ENCODE measurements at regions not wholly inside any gene's neighbourhood (a gene's known extent, or its start where the extent isn't known, plus 50 kb on each side); places are given as distances from the start of the nearest gene placed in this dataset.

DNA sequence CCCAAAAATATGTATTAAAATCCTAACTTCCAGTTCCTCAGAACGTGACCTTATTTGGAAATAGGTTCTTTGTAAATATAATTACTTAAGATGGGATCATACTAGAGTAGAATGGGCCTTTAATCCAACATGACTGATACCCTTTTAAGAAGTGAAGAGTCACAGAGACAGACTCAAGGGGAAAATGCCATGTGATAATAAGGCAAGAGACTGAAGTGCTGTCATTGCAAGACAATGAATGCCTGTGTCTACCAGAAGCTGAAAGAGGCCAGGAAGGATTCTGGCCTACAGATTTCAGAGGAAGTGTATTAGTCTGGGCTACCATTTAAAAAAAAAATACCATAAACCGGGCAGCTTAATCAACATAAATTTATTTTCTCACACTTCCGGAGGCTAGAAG, 85.9 kb upstream of the LRRC55 start:
- no peak overlapping the region for H3K4me3 ChIP-seq
- H3K27ac ChIP-seq (ENCODE audit: extremely low read depth, low read depth, low read length), result no peak overlapping the region
- no peak overlapping the region for H3K4me2 ChIP-seq (ENCODE audit: insufficient read depth, low read length)
- DNase-seq (ENCODE audit: extremely low read depth in 1 of 4, low spot score in 3 of 4) (no peak), ATAC-seq (no peak), FAIRE-seq (no peak)
- H3K9me1 ChIP-seq (ENCODE audit: control insufficient read depth, insufficient read depth, low read length), result no peaks in the 10 kb centered on the region
- 0% methylated on average over 3 of the region's 3 CpGs for WGBS (ENCODE audit: insufficient coverage, low coverage, missing lambda C conversion rate)
- in situ Hi-C loops (cut with MboI), result no loop called here
- H4K20me1 ChIP-seq (replicated peaks; ENCODE audit: control insufficient read depth, insufficient read depth, low read length), result no peaks in the 10 kb centered on the region
- no peaks in the 10 kb centered on the region for H3K4me1 ChIP-seq (replicated peaks in 1 of 2; ENCODE audit: control insufficient read depth in 2 of 2, insufficient read depth in 2 of 2, low read length in 2 of 2)
- CTCF ChIA-PET (ENCODE audit: low intra/inter-chr PET ratio), result no interaction called here
- H3K27me3 ChIP-seq (ENCODE audit: control insufficient read depth in 2 of 2, insufficient read depth in 2 of 2, low read length in 2 of 2), result no peaks in the 10 kb centered on the region; a peak in 2 of 5 replicates
- H3K79me2 ChIP-seq (ENCODE audit: control insufficient read depth, insufficient read depth, low read length), result no peaks in the 10 kb centered on the region
- no peak overlapping the region for H2AFZ ChIP-seq (ENCODE audit: low read depth, low read length)
- POLR2A ChIA-PET, result interaction anchor here (0.6 kb wide), 1 partner anchor 12 kb away, joined by 3 read pairs; no protein-coding TSS in a partner anchor
- no peaks in the 10 kb centered on the region for H3K36me3 ChIP-seq (ENCODE audit: control insufficient read depth, insufficient read depth, low read length)
- no peak overlapping the region for H3K9ac ChIP-seq (ENCODE audit: insufficient read depth in 1 of 2, low read depth in 2 of 2, low read length in 2 of 2)
- TF ChIP-seq ZNF354B (CRISPR knock-in tag; IDR thresholded peaks at IDR 0.05), result no peak
- TF ChIP-seq KDM1A (IDR thresholded peaks at IDR 0.05), result no peak
- TF ChIP-seq, protein P1, sequence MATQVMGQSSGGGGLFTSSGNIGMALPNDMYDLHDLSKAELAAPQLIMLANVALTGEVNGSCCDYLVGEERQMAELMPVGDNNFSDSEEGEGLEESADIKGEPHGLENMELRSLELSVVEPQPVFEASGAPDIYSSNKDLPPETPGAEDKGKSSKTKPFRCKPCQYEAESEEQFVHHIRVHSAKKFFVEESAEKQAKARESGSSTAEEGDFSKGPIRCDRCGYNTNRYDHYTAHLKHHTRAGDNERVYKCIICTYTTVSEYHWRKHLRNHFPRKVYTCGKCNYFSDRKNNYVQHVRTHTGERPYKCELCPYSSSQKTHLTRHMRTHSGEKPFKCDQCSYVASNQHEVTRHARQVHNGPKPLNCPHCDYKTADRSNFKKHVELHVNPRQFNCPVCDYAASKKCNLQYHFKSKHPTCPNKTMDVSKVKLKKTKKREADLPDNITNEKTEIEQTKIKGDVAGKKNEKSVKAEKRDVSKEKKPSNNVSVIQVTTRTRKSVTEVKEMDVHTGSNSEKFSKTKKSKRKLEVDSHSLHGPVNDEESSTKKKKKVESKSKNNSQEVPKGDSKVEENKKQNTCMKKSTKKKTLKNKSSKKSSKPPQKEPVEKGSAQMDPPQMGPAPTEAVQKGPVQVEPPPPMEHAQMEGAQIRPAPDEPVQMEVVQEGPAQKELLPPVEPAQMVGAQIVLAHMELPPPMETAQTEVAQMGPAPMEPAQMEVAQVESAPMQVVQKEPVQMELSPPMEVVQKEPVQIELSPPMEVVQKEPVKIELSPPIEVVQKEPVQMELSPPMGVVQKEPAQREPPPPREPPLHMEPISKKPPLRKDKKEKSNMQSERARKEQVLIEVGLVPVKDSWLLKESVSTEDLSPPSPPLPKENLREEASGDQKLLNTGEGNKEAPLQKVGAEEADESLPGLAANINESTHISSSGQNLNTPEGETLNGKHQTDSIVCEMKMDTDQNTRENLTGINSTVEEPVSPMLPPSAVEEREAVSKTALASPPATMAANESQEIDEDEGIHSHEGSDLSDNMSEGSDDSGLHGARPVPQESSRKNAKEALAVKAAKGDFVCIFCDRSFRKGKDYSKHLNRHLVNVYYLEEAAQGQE (IDR thresholded peaks at IDR 0.05; ENCODE audit: borderline replicate concordance), result no peak
- TF ChIP-seq, protein P1 (CRISPR knock-in tag; IDR thresholded peaks at IDR 0.05; ENCODE audit: low read depth), result no peak
- no peak for TF ChIP-seq ILF3 (IDR thresholded peaks at IDR 0.05; ENCODE audit: borderline replicate concordance)
- no peak for TF ChIP-seq FOXJ2 (tag; IDR thresholded peaks at IDR 0.05)
- TF ChIP-seq ZBTB17 (CRISPR knock-in tag; IDR thresholded peaks at IDR 0.05), result no peak
- TF ChIP-seq, protein P2, sequence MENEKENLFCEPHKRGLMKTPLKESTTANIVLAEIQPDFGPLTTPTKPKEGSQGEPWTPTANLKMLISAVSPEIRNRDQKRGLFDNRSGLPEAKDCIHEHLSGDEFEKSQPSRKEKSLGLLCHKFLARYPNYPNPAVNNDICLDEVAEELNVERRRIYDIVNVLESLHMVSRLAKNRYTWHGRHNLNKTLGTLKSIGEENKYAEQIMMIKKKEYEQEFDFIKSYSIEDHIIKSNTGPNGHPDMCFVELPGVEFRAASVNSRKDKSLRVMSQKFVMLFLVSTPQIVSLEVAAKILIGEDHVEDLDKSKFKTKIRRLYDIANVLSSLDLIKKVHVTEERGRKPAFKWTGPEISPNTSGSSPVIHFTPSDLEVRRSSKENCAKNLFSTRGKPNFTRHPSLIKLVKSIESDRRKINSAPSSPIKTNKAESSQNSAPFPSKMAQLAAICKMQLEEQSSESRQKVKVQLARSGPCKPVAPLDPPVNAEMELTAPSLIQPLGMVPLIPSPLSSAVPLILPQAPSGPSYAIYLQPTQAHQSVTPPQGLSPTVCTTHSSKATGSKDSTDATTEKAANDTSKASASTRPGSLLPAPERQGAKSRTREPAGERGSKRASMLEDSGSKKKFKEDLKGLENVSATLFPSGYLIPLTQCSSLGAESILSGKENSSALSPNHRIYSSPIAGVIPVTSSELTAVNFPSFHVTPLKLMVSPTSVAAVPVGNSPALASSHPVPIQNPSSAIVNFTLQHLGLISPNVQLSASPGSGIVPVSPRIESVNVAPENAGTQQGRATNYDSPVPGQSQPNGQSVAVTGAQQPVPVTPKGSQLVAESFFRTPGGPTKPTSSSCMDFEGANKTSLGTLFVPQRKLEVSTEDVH (IDR thresholded peaks at IDR 0.05; ENCODE audit: low read depth, partially characterized antibody), result no peak
- no peak for TF ChIP-seq ZNF239 (CRISPR knock-in tag; IDR thresholded peaks at IDR 0.05)
- no peak for TF ChIP-seq MXI1 (IDR thresholded peaks at IDR 0.05; ENCODE audit: low read depth, low read length)
- no TSS peak for BruUV-seq (replicated peaks)
- intact Hi-C loops (cut with micrococcal nuclease), result no loop called here
- no peaks in the 10 kb centered on the region for H3K9me3 ChIP-seq (replicated peaks; ENCODE audit: control insufficient read depth, insufficient read depth, low read depth, low read length)
